ENCODE measurements at regions not wholly inside any gene's neighbourhood (a gene's known extent, or its start where the extent isn't known, plus 50 kb on each side); places are given as distances from the start of the nearest gene placed in this dataset.
"Not testable (repeated sequence)": the region's sequence is repeated elsewhere in the genome, so short reads cannot be mapped to it uniquely, and the experiment has no call there.

DNA sequence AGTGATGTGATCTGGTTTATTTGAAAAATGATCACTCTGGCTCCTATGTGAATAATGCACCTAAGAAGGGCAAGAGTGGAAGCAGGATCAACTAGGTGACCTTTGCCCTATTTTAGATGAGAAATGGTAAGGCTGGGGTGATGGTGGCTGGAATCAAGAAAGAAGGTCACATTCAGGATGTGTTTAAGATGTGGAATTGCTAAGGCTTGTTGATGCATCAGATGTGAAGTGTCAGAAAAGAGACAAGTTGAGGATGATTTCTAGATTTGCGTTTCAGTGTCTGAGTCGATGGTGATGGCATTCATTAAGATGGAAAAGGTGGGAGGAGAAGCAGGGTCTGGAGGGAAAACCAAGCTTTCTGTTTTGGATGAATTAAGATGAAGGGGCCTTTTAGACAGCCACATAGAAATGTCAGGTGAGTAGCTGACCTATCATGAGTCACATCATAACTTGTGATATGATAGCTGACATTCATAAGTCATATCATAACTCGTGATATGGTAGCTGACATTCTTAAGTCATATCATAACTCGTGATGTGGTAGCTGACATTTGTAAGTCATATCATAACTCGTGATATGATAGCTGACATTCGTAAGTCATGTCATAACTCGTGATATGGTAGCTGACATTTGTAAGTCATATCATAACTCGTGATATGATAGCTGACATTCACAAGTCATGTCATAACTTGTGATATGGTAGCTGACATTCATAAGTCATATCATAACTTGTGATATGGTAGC, 101.2 kb upstream of the SEC11C start:
- no peak for DNase-seq (ENCODE audit: low read depth)

DNA sequence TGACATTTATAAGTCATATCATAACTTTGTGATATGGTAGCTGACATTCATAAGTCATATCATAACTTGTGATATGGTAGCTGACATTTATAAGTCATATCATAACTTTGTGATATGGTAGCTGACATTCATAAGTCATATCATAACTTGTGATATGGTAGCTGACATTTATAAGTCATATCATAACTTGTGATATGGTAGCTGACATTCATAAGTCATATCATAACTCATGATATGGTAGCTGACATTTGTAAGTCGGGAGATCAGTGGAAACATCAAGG, 100.7 kb upstream of the SEC11C start:
- DNase-seq (ENCODE audit: low read depth): not testable (repeated sequence)

DNA sequence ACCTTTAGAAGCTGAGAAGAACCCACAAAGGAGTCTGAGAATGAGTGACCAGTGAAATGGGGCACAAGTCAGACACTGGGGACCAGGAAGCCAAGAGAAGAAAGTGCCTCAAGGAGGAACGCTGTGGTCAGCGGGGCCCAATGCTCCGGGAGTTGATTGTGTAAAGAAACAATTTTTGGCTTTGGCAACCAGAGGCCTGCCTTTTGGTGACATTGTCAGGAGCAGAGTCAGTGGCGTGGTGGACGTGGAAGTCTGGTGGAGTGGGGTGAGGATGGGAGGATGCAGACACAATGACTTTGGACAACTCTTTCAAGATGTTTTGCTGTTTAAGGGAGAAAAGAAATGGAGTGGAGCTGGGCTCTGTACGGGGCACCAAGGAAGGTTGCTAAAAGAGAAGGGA, 100.2 kb upstream of the SEC11C start:
- no peak for DNase-seq (ENCODE audit: low read depth)

DNA sequence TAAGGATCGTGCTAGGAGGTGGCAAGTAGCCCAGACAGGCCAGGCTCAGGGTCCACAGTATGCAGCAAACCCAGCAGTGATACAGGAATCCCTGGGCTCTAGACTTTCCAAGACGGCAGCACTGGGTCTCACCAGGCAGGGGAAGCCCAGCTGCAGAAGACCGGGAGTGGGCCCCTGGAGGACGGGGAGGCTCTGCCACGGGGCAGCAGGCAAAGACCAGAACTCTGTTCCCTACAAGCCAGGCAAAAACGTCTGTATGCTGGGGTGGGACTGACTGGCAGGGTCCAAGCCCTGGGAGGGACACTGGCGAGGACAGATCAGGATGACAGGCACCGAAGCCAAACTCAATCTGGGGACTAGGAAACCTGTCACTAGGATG, 98.9 kb upstream of the SEC11C start:
- no peak for DNase-seq (ENCODE audit: low read depth)

DNA sequence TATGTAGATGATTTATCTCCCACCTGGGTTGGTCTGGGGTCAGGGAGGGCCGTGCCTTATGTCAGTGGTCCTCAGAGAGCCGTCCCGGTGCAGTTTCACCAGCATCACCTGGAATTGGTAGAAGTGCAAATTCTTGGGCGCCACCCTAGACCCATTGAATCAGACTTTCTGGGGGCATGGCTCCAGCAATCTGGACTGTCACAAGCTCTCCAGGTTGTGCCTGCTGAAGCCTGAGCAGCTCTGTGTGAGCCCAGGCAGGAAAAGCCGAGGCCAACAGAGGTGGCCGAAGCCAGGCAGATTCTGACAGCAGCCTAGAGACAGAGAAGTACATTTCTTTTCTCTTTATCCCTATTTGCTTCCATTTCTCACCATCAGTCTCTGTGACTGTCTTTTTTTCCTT, 98.4 kb upstream of the SEC11C start:
- DNase-seq (ENCODE audit: low read depth): no peak

DNA sequence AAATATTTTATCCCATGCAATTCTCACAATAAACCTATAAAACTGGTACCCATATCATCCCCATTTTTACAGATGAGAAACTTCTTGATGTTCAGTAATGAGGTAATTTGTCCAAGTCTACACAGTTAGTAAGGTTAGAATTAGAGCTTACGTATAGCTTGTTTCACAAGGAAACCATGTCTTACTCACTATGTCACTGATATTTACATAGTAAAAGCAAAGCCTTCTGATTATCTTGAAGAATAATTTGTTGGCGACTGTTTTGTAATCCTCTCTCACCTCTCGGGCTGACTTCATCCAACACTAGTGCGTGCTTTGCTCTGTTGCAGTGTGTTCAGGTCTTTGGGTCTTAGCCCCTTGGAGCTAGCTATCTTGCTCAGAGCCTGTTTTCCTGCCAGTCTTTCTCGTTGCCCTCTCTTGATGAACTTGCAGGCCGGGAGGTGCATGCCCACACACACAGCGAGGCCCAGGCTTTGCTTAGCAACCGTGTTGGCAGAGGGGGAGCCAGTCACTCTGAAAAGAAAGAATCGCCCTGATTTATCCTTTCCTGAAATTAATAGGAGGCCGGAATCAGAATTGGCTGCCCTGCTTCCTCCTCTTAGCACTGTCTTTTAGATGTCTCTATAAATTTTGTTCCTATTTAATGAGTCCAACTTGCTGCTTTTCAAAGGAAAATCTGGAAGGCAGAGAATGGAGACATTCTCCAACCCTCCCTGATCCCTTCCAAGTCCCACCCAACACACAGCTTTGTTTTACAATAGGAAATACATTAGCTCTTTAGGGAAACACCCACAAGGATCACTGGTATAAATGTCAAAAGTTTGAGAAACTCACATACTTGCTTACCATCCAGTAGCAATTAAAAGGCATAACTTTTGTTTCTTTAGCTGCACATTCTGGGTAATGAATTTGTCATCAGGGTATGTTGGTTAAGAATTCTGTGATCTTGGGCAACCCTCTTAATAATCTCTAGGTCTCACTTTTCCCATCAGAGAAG, 97.6 kb upstream of the SEC11C start:
- no peak for DNase-seq (ENCODE audit: low read depth)

DNA sequence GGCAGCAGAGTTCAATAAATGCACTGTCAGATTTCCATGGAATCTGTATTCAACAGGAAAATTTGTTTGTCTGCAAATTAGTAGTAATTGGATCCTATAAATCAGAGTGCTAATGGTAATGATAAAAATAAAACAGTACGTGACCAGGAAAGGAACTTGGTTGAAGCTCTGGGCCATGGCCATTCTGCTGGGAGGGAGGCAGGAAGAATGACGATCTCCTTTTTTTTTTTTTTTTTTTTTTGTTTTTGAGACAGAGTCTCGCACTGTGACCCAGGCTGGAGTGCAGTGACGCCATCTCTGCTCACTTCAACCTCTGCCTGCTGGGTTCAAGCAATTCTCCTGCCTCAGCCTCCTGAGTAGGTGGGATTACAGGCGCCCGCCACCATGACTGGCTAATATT, 94.8 kb upstream of the SEC11C start:
- DNase-seq (ENCODE audit: low read depth): no peak

DNA sequence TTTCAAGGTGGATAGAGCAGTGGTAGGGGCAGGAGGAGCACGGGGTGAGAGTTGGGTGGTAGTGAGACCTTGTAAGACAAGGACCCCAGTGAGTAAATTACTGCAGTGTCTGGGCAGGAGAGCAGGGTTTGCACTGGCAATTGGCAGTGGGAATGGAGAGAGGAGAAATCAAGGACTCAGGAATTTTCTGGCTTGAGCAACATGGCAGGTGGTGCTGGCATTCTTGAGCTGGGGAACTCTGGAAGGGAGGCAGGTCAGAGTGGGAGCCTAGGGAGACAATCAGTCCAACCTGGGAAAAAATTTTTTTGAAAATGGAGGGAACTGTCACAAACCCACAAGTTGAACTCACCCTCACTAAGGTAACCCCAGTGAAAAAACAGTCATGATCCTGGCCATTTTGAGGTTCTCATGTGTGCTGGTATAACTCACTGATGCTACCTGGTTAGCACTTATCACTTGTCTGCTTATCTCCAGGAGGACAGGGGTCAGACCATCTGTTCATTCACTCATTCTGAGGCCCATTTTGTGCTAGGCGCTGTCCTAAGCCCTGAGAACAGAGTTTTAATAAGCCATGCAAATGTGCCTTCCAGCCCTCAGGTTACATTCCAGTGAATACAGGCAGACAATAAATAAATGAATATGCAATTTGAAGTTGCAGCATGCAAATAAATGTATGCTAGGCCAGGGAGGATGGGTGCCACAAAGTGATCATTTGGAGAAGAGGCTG, 92.2 kb upstream of the SEC11C start:
- DNase-seq (ENCODE audit: low read depth): no peak

DNA sequence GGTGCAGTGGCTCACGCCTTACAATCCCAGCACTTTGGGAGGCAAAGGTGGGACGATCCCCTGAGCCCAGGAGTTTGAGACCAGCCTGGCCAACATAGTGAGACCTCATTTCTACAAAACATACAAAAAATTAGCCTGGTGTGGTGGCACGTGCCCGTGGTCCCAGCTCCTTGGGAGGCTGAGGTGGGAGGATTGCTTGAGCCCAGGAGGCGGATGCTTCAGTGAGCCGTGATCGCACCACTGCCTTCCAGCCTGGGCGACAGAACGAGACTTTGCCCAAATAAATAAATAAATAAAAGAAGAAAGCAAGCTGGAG, 91.7 kb upstream of the SEC11C start:
- DNase-seq (ENCODE audit: low read depth): no peak

DNA sequence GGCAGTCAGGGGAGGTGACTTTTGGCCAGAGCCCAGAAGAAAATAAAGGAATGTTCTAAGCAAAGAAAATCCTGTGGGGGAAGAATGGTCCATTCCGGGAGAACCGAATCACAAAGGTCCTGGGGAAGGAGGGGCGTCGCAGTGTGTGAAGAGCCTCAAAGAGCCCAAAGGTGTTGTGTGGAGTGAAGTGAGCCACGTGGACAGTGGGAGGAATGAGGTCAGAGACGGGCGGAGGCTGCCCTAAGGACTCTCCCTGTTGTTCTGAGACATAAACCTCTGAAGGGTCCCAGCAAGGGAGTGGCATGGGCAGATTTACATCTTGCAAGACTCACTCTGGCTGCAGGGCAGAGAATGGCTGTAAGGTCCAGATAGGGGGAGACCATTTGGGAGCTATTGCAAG, 91.3 kb upstream of the SEC11C start:
- no peak for DNase-seq (ENCODE audit: low read depth)

DNA sequence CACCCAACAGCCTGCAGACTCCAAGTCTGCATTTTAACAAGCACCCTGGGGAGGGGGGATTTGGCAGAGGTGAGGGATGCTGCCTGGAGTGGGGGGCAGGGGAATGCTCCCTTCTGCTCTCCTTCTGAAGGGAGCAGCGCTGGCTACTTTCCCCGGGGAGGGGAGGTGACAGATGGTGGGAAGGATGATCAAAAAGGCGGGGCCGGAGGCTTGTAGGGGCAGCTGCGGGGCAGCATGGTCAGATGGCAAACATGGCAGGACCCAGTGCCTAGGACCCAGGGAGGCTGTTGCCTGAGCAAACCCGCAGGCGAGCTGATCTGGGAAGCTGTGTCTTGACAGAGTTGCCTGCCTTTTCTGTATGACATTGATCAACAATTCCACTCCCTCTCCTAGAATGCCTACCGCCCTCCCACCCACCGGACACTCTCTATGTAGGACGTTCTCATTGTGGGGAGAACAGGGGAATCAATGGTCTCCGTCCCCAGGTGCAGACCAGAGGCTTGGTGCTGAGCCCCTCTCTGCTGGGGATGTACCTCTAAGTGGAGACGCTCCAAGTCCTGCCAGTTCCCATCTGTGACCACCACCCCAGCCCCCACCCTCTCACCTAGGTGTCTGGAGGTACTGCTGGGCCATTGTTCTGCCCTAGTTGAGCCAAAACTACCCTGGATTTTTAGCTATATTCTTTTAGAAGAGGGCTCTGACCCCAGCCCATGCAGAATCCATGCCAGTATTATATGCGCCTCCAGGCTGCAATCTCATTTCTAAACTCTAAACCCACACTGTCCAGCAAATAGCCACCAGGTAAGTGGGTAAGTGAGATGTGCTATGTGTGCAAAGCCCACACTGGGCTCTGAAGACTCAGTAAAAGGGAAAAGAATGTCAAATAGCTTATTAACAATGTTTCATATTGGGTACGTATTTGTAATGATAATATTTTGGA, 89.7 kb upstream of the SEC11C start:
- no peak for DNase-seq (ENCODE audit: low read depth)

DNA sequence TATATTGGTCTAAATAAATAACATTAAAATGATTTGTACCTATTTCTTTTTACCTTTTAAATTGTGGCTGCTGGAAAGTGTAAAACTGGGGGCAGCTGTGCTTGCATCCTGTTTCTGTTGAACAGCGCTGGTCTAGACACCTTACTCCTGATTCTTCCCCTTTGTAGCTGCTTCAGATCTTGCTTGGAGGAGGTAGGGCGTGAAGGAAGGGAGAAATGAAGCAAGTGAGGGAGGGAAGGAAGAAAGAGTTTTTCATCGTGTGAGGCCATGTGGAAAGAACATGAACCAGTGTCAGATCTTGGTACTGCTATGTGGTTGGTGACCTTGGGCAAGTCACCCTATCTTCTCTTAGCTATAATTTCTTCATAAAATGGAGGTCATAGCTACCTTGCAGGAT, 89.0 kb upstream of the SEC11C start:
- no peak for DNase-seq (ENCODE audit: low read depth)

DNA sequence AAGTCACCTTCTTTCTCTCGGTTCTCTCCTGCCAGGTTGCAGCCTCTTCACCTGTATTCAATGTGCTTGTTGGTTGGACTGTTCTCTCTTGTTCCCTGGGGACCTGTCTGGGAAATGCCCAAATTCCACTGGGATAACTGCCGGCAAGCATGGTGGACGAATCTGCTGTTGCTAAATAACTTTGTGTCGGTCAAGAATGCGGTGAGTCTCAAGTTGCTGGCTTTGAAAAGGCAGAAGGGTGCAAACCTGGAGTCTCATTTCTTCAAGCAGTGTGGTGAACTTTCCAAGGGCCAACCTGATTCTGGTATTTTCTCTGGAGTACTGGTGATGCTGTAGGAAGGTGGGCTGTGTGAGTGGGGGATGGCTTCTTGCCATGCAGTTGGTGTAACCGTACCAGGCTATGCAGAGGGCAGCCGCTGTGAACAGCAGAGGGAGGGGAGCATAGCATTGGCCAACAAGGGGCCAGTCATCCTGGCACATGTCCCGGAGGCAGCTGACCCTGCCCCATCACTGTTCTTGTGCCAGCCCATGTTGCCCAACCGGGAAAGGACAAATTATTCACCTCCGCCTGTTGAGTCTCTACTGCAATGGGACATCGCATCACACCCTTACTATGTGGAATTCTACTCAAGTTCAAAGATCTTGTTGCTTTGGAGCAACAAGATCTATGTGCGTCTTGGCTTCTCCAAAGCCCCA, 88.1 kb upstream of the SEC11C start:
- no peak for DNase-seq (ENCODE audit: low read depth)

DNA sequence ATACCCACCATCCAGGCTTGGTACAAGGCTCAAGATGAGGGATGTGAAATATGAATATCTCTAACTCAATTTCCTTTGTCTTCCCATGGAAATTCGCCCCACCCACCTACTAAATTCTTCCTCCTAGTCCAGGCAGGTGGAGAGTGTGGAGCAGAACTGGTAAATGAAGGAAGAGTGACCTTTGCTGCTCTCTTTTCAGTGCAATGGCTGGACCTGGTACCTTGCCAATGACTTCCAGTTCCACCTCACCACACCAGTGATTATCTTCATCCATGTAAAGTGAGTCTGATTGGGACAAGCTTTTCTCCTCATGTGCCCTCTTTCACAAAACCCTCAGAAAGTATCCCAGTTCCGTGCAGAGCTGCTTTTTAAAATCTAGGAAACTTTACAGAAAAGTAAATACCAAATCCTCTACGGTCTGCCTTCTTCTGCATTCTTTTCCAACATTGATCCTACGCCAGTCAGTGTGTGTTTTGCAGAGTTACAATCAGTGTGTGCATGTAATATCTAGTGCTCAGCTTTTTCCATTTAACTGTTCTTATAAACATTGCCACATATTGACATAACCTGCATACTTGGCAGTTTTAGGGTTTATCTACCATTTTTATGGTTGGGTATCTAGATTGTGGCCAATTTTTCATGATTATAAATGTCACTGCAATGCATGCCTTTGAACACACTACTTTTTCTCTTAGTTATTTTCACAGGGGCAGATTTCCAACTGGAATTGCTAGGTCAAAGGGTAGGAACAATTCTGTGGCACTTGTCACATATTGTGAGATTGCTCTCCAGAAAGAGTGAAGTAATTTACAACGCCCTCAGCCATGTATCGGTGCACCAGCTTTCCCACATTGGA, 86.5 kb upstream of the SEC11C start:
- no peak for DNase-seq (ENCODE audit: low read depth)

DNA sequence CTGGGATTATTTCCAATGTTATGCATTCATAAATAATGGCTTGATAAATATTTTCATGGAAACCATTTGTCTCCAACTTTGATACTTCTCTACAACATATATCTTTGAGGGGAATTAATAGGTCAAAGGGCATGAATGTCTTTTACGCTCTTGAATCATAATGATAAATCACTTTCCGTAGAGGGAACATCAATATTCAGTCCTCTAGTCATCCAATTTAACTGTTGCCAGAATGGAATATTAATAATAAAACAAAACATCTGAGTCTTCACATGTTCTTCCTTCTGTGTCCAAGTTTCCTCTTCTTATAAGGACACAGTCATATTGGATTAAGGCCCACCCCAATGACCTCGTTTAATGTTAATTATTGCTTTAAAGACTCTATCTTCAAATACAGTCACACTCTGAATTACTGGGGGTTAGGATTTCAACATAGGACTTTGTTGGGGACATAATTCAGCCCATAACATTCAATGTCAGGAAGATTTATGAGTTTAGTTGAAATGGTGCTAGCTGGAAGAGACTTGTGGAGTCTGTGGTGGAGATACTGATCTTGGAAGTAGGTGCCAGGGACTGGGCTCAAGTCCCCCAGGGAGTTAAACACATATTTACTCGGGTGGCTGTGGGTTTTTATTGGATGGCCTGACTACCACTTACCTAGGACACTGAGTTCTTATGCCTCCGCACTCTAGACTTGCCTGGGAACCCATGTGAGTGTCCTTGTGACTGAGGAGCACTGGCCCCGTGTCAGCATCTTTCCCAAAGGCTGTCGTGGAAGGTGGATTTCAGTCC, 85.0 kb upstream of the SEC11C start:
- peak; percentile 45 for DNase-seq (ENCODE audit: low read depth)

DNA sequence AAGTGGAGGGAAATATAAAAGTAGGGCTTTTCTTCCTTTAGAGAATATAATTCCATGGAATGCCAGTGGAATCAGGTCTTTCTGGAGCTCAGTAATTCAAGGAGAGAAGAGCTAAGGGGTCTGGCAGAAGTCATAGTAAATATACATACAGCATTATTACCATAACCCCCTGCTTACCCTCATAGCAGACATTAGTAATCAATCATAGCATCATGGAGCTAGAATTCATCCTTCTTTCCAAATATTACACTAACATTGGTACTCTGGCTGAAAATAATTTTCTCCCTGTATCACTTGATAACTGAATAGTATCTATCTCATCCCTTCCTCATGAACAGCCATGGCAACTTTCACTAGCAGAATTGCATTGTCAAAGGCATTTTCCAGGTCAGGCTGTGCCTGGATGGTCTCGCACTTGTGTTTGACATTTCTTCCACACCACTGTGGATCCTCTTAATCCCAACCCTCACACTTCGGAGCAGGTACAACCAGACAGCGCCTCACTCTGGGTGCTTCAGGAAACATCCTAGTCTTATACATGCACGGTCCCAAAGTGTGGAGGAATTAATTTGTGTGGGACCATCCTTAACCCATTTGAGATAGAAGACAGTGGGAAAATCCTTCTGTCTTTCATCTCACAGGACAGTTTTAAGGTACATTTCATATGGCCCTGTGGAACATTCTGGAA, 84.2 kb upstream of the SEC11C start:
- no peak for DNase-seq (ENCODE audit: low read depth)

DNA sequence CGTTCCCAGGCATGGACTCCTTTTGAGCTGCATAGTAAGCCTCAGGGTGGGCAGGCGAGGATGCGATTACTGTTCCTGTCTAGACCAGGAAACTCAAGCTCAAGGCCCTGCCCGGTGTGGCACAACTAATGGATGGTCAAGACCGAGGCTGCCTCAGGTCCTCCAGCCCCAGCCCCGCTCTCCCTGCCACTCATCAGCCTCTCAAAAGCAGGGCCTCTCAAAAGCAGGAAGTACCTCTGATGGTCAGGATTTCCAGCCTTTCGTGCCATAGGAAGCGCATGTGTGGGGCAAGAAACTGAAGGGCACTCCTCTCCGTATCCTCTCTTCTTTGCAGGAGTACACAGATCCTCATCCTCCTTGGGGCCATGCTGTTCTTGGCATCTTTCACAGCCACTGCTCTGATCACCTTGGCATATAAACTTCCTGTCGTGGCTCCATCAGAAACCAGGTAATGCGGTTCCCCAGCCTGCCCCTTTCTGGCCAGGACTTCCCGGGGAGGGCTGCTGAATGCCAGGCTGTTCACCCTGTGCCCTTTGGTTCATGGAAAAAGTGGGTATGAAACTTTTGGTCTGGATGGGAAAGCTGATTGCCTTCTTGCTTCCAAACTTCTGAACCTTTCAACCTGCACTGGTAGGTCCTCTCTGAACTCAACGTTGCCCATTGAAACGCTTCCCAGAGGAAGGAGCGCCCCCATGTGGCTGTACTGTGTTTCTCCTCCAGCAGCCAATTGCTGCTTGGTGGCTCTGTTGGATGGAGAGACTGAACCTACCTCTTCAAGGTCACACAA, 82.8 kb upstream of the SEC11C start:
- DNase-seq (ENCODE audit: low read depth): peak; percentile 64

DNA sequence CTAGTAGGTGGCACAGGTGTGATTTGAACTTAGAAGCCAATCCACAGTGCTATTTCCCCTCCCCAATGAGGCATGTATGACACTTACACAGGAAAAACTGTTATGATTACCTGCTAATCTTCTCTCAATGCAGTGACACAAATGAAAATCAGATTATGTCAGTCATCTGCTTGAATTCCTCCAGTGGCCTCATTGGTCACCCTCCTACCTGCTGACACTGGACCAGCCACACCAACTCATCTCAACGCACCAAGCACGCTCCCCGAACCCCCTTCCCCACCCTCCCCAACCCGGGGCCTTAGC, 82.2 kb upstream of the SEC11C start:
- DNase-seq (ENCODE audit: low read depth): no peak

All from RPMI7951 (cell line).